ENCODE measurements at regions not wholly inside any gene's neighbourhood (a gene's known extent, or its start where the extent isn't known, plus 50 kb on each side); places are given as distances from the start of the nearest gene placed in this dataset.

DNA sequence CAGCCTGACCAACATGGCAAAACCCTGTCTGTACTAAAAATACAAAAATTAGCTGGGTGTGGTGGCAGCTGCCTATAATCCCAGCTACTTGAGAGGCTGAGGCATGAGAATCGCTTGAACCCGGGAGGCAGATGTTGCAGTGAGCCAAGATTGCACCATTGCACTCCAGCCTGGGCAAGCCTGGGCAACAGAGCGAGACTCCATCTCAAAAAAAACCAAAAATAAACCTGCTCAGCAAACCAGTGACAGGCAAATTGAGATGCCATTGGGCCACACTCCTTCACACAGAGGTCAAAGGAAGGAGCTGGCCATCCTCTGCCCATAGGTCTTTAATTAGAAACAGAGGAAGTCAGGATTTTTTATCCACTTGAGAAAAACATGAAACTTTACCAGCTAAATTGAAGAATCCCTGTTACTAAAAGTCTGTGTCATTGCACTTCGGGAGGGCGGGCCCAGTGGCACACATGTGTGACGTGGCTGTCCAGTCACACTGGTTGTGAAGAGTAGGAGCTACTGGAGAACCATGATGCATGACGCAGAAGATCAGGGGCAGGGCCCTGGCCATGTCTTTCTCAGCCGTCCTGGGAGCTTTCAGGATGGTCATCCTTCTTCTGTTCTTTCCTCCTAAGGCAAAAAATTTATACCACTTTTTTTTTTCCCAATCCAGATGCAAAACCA, 118.3 kb upstream of the ZNF438 start:
- no peaks in the 10 kb centered on the region for H4K20me1 ChIP-seq (ENCODE audit: insufficient read depth)
- DNase-seq, result no peak
- POLR2A ChIA-PET, result no interaction called here
- H3K4me3 ChIP-seq (ENCODE audit: low read depth in 2 of 2, low read length in 1 of 2), result no peak overlapping the region
- 90% methylated on average over 8 of the region's 8 CpGs for WGBS (ENCODE audit: low lambda C conversion rate)
- H3K9me2 ChIP-seq, result no peaks in the 10 kb centered on the region
- H2AFZ ChIP-seq (ENCODE audit: low read depth), result no peak overlapping the region
- H3K4me1 ChIP-seq (ENCODE audit: control insufficient read depth in 1 of 2, insufficient read depth in 2 of 2, low read depth in 1 of 2, low read length in 1 of 2), result peaks cover 7 to 19% of the 10 kb centered on the region in 2 experiments; a peak in 3 of 4 replicates
- H3K9me3 ChIP-seq, result no peaks in the 10 kb centered on the region
- H3K27ac ChIP-seq (ENCODE audit: low read depth in 2 of 2, low read length in 1 of 2), result no peak overlapping the region
- no peak for TF ChIP-seq FOXJ3 (CRISPR knock-in tag; IDR thresholded peaks at IDR 0.05)
- TF ChIP-seq RFX5 (IDR thresholded peaks at IDR 0.05; ENCODE audit: low read length), result no peak
- no peak for TF ChIP-seq TAF1 (IDR thresholded peaks at IDR 0.05; ENCODE audit: borderline replicate concordance, low read depth, low read length)
- TF ChIP-seq NRF1 (IDR thresholded peaks at IDR 0.05; ENCODE audit: low read depth, low read length), result no peak
- no peak for TF ChIP-seq TCF12 (IDR thresholded peaks at IDR 0.05)
- no peak for TF ChIP-seq RAD21 (IDR thresholded peaks at IDR 0.05; ENCODE audit: low read length)
- no peak for TF ChIP-seq GABPA (IDR thresholded peaks at IDR 0.05; ENCODE audit: low read depth)
- no peak for TF ChIP-seq ELF1 (IDR thresholded peaks at IDR 0.05)
- TF ChIP-seq FOXM1 (IDR thresholded peaks at IDR 0.05; ENCODE audit: low read depth), result no peak
- TF ChIP-seq RXRA (IDR thresholded peaks at IDR 0.05; ENCODE audit: borderline replicate concordance, low read depth), result no peak
- no peak for TF ChIP-seq JUND (IDR thresholded peaks at IDR 0.05)
- no peak for TF ChIP-seq MXI1 (IDR thresholded peaks at IDR 0.05; ENCODE audit: low read depth, low read length)
- TF ChIP-seq USF1 (IDR thresholded peaks at IDR 0.05; ENCODE audit: borderline replicate concordance, low read depth), result no peak
- no peak for TF ChIP-seq CHD2 (IDR thresholded peaks at IDR 0.05; ENCODE audit: low read length, partially characterized antibody)
- no peak for TF ChIP-seq POLR2AphosphoS5 (IDR thresholded peaks at IDR 0.05; ENCODE audit: low read depth, low read length)
- TF ChIP-seq, protein P1, sequence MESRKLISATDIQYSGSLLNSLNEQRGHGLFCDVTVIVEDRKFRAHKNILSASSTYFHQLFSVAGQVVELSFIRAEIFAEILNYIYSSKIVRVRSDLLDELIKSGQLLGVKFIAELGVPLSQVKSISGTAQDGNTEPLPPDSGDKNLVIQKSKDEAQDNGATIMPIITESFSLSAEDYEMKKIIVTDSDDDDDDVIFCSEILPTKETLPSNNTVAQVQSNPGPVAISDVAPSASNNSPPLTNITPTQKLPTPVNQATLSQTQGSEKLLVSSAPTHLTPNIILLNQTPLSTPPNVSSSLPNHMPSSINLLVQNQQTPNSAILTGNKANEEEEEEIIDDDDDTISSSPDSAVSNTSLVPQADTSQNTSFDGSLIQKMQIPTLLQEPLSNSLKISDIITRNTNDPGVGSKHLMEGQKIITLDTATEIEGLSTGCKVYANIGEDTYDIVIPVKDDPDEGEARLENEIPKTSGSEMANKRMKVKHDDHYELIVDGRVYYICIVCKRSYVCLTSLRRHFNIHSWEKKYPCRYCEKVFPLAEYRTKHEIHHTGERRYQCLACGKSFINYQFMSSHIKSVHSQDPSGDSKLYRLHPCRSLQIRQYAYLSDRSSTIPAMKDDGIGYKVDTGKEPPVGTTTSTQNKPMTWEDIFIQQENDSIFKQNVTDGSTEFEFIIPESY (IDR thresholded peaks at IDR 0.05; ENCODE audit: borderline replicate concordance, low read depth), result no peak
- no peaks in the 10 kb centered on the region for H3K36me3 ChIP-seq (replicated peaks in 1 of 2; ENCODE audit: control insufficient read depth in 1 of 2, insufficient read depth in 2 of 2, low read length in 1 of 2)
- no peak overlapping the region for H3K4me2 ChIP-seq
- no peaks in the 10 kb centered on the region for H3K27me3 ChIP-seq (ENCODE audit: insufficient read depth)
- peaks cover 8% of the 10 kb centered on the region for H3F3A ChIP-seq (replicated peaks; ENCODE audit: insufficient read depth)
- no peaks in the 10 kb centered on the region for H3K79me2 ChIP-seq (ENCODE audit: insufficient read depth)
- CTCF ChIA-PET, result interaction anchor here (1.3 kb wide), 1 partner anchor 14 kb away, joined by 3 read pairs; no protein-coding TSS in a partner anchor
- no peak overlapping the region for H3K9ac ChIP-seq

GRCh38 chr10:31151301-31151700, 119.6 kb upstream of the ZNF438 start:
- CTCF ChIA-PET, result interaction anchor here (0.6 kb wide), 1 partner anchor 22 kb away, joined by 3 read pairs; no protein-coding TSS in a partner anchor
- no peak overlapping the region for H3K4me3 ChIP-seq (ENCODE audit: low read depth in 2 of 2, low read length in 1 of 2)
- no peak overlapping the region for H3K9ac ChIP-seq
- peaks cover 8% of the 10 kb centered on the region for H3F3A ChIP-seq (replicated peaks; ENCODE audit: insufficient read depth)
- POLR2A ChIA-PET, result no interaction called here
- H3K36me3 ChIP-seq (replicated peaks in 1 of 2; ENCODE audit: control insufficient read depth in 1 of 2, insufficient read depth in 2 of 2, low read length in 1 of 2), result no peaks in the 10 kb centered on the region
- H2AFZ ChIP-seq (ENCODE audit: low read depth), result no peak overlapping the region
- DNase-seq, result no peak
- no peak overlapping the region for H3K27ac ChIP-seq (ENCODE audit: low read depth in 2 of 2, low read length in 1 of 2)
- H3K9me2 ChIP-seq, result no peaks in the 10 kb centered on the region
- H3K9me3 ChIP-seq, result no peaks in the 10 kb centered on the region
- H4K20me1 ChIP-seq (ENCODE audit: insufficient read depth), result no peaks in the 10 kb centered on the region
- no peaks in the 10 kb centered on the region for H3K27me3 ChIP-seq (ENCODE audit: insufficient read depth)
- peaks cover 7 to 18% of the 10 kb centered on the region in 2 experiments; a peak in 3 of 4 replicates for H3K4me1 ChIP-seq (ENCODE audit: control insufficient read depth in 1 of 2, insufficient read depth in 2 of 2, low read depth in 1 of 2, low read length in 1 of 2)
- no peaks in the 10 kb centered on the region for H3K79me2 ChIP-seq (ENCODE audit: insufficient read depth)
- 68% methylated on average over 2 of the region's 2 CpGs for WGBS (ENCODE audit: low lambda C conversion rate)
- no peak overlapping the region for H3K4me2 ChIP-seq
- no peak for TF ChIP-seq TCF12 (IDR thresholded peaks at IDR 0.05)
- no peak for TF ChIP-seq MXI1 (IDR thresholded peaks at IDR 0.05; ENCODE audit: low read depth, low read length)
- TF ChIP-seq EP300 (IDR thresholded peaks at IDR 0.05; ENCODE audit: borderline replicate concordance in 1 of 2, low read depth in 1 of 2, low read length in 1 of 2), result no peak
- no peak for TF ChIP-seq TAF1 (IDR thresholded peaks at IDR 0.05; ENCODE audit: borderline replicate concordance, low read depth, low read length)
- no peak for TF ChIP-seq FOXM1 (IDR thresholded peaks at IDR 0.05; ENCODE audit: low read depth)
- TF ChIP-seq RAD21 (IDR thresholded peaks at IDR 0.05; ENCODE audit: low read length), result no peak
- TF ChIP-seq, protein P2, sequence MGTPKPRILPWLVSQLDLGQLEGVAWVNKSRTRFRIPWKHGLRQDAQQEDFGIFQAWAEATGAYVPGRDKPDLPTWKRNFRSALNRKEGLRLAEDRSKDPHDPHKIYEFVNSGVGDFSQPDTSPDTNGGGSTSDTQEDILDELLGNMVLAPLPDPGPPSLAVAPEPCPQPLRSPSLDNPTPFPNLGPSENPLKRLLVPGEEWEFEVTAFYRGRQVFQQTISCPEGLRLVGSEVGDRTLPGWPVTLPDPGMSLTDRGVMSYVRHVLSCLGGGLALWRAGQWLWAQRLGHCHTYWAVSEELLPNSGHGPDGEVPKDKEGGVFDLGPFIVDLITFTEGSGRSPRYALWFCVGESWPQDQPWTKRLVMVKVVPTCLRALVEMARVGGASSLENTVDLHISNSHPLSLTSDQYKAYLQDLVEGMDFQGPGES (IDR thresholded peaks at IDR 0.05; ENCODE audit: low read depth, low read length), result no peak
- no peak for TF ChIP-seq EZH2phosphoT487 (IDR thresholded peaks at IDR 0.05; ENCODE audit: borderline replicate concordance, low read depth)
- no peak for TF ChIP-seq CHD2 (IDR thresholded peaks at IDR 0.05; ENCODE audit: low read length, partially characterized antibody)
- TF ChIP-seq, protein P1 (IDR thresholded peaks at IDR 0.05; ENCODE audit: borderline replicate concordance, low read depth), result no peak
- no peak for TF ChIP-seq USF1 (IDR thresholded peaks at IDR 0.05; ENCODE audit: borderline replicate concordance, low read depth)
- no peak for TF ChIP-seq NRF1 (IDR thresholded peaks at IDR 0.05; ENCODE audit: low read depth, low read length)
